HL-60 (cell line): ENCODE measurements at regions not wholly inside any gene's neighbourhood (a gene's known extent, or its start where the extent isn't known, plus 50 kb on each side); places are given as distances from the start of the nearest gene placed in this dataset.
"Not testable (repeated sequence)": the region's sequence is repeated elsewhere in the genome, so short reads cannot be mapped to it uniquely, and the experiment has no call there.

Experiments
- DNase-seq, 2 experiments: peaks; one replicate each; pipeline ENCODE4 v3.0.0-alpha.2; 2010 to 2020; ENCODE audit warnings: low read depth in 1 of 2, low spot score in 1 of 2
- H3K27ac ChIP-seq: fragments of 250-450 bp; sonication (Bioruptor Pico); replicated peaks from 2 replicates; pipeline ENCODE4 v1.5.1; 2020; ENCODE audit warnings: mild to moderate bottlenecking, moderate library complexity
- H3K27me3 ChIP-seq: fragments of 250-450 bp; sonication (Bioruptor Pico); 2 replicates; pipeline ENCODE4 v1.5.1; 2021; ENCODE audit warnings: mild to moderate bottlenecking, moderate library complexity; ENCODE audit not compliant: insufficient read depth, poor library complexity, severe bottlenecking
- H3K4me3 ChIP-seq: replicated peaks from 2 replicates; pipeline ENCODE4 v1.5.1; 2011; ENCODE audit warnings: mild to moderate bottlenecking, control low read depth, low read length; ENCODE audit not compliant: insufficient read depth
- GABPA ChIP-seq: IDR thresholded peaks from 2 replicates; pipeline ENCODE4 v1.6.1; 2012; ENCODE audit warnings: low read depth
- POLR2AphosphoS5 ChIP-seq: IDR thresholded peaks from 2 replicates; pipeline ENCODE4 v1.6.1; 2012; ENCODE audit warnings: low read depth
- SPI1 ChIP-seq: IDR thresholded peaks from 2 replicates; pipeline ENCODE4 v1.6.1; 2012; ENCODE audit warnings: low read depth, mild to moderate bottlenecking, borderline replicate concordance
- TF ChIP-seq, protein P1 (sequence below): IDR thresholded peaks from 2 replicates; pipeline ENCODE4 v1.6.1; 2012; ENCODE audit warnings: low read depth; ENCODE audit not compliant: insufficient replicate concordance
- TF ChIP-seq, protein P2 (sequence below): IDR thresholded peaks from one replicate; pipeline ENCODE4 v1.5.1; 2011; ENCODE audit warnings: low read length, control low read depth, inconsistent platforms; ENCODE audit not compliant: insufficient read depth

DNA sequence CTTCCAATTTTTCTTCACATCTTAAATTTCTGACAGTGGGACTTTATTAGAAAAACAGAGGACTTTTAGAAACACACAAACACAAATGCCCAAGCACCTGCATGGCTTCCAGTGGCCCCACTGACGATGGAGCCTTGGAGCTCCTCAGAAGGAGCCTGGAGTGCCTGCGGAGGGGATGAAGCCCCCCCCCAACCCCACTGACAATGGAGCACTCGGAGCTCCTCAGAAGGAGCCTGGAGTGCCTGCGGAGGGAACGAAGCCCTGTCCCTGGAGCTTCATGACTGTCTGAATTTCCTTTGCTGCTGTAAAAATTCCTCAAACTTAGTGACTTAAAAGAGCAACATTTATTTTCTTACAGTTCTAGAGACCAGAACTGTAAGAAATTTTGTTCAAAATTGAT is 80.1 kb upstream of the VRK1 start:
- Histone ChIP-seq H3K27me3 (no peaks in the 10 kb centered on the region), H3K27ac (no peak overlapping the region), H3K4me3 (no peak overlapping the region)
- TF ChIP-seq, protein P1, sequence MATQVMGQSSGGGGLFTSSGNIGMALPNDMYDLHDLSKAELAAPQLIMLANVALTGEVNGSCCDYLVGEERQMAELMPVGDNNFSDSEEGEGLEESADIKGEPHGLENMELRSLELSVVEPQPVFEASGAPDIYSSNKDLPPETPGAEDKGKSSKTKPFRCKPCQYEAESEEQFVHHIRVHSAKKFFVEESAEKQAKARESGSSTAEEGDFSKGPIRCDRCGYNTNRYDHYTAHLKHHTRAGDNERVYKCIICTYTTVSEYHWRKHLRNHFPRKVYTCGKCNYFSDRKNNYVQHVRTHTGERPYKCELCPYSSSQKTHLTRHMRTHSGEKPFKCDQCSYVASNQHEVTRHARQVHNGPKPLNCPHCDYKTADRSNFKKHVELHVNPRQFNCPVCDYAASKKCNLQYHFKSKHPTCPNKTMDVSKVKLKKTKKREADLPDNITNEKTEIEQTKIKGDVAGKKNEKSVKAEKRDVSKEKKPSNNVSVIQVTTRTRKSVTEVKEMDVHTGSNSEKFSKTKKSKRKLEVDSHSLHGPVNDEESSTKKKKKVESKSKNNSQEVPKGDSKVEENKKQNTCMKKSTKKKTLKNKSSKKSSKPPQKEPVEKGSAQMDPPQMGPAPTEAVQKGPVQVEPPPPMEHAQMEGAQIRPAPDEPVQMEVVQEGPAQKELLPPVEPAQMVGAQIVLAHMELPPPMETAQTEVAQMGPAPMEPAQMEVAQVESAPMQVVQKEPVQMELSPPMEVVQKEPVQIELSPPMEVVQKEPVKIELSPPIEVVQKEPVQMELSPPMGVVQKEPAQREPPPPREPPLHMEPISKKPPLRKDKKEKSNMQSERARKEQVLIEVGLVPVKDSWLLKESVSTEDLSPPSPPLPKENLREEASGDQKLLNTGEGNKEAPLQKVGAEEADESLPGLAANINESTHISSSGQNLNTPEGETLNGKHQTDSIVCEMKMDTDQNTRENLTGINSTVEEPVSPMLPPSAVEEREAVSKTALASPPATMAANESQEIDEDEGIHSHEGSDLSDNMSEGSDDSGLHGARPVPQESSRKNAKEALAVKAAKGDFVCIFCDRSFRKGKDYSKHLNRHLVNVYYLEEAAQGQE: no peak
- TF ChIP-seq POLR2AphosphoS5 (no peak), GABPA (no peak), SPI1 (no peak)
- TF ChIP-seq, protein P2, sequence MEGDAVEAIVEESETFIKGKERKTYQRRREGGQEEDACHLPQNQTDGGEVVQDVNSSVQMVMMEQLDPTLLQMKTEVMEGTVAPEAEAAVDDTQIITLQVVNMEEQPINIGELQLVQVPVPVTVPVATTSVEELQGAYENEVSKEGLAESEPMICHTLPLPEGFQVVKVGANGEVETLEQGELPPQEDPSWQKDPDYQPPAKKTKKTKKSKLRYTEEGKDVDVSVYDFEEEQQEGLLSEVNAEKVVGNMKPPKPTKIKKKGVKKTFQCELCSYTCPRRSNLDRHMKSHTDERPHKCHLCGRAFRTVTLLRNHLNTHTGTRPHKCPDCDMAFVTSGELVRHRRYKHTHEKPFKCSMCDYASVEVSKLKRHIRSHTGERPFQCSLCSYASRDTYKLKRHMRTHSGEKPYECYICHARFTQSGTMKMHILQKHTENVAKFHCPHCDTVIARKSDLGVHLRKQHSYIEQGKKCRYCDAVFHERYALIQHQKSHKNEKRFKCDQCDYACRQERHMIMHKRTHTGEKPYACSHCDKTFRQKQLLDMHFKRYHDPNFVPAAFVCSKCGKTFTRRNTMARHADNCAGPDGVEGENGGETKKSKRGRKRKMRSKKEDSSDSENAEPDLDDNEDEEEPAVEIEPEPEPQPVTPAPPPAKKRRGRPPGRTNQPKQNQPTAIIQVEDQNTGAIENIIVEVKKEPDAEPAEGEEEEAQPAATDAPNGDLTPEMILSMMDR: no peak
- DNase-seq: no peak

DNA sequence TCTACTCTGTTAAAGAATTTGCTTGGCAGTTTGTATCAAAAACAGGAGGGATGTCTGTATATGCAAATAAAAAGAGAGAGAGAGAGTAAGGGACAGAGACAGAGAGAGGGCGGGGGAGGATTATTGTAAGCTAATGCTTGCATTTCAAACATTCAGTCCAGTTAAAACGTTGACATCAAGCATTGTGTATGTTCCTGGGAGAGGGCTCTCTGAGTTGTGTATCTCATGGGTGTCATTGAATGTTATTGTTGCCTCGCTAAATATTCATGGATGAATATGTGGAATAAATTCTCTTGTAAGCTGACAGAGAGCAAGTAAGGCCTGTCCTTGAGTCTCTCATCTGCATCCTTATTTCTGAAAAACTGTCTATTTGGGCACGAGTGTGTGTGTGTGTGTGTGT is 78.8 kb upstream of the VRK1 start:
- no peaks in the 10 kb centered on the region for H3K27me3 ChIP-seq
- H3K4me3 ChIP-seq: no peak overlapping the region
- no peak overlapping the region for H3K27ac ChIP-seq
- TF ChIP-seq, protein P1: no peak
- TF ChIP-seq, protein P2: no peak
- TF ChIP-seq POLR2AphosphoS5 (no peak), SPI1 (no peak), GABPA (no peak)
- no peak for DNase-seq

DNA sequence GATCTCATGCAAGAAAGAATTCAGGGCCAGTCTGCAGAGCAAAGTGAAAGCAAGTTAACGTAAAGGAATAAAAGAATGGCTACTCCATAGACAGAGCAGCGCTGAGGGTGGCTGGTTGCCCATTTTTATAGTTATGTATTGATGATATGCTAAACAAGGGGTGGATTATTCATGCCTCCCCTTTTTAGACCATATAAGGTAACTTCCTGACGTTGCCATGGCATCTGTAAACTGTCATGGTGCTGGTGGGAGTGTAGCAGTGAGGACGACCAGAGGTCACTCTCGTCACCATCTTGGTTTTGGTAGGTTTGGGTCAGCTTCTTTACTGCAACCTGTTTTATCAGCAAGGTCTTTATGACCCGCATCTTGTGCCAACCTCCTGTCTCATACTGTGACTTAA is 76.5 kb upstream of the VRK1 start:
- not testable (repeated sequence) for H3K27me3 ChIP-seq, DNase-seq

DNA sequence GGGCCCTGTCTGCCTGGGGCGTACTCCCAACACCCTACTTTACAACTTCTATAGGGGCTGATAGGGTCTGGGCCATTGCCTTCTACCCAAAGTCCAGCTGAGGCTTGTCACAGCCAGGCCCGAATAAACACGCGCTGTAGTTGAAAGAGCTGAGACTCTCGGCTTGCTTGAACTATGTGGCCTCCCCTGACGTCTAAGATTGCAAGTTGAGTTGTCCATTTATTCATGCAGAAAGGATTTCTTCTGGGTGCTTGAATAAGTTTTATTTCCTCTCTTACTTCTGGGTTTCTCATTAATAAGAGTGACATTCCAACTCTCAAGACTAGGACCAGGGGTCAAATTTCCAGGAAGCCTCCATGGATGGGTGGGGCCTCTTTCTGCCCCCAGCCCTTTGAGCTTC is 74.4 kb upstream of the VRK1 start:
- Histone ChIP-seq H3K4me3 (no peak overlapping the region), H3K27me3 (no peaks in the 10 kb centered on the region), H3K27ac (no peak overlapping the region)
- TF ChIP-seq POLR2AphosphoS5 (no peak), SPI1 (no peak), GABPA (no peak)
- TF ChIP-seq, protein P2: no peak
- TF ChIP-seq, protein P1: no peak
- DNase-seq: no peak

More for the DNA sequence above, 76.5 kb upstream of the VRK1 start:
- H3K27ac ChIP-seq, H3K4me3 ChIP-seq: not testable (repeated sequence)
